ENCODE measurements at regions not wholly inside any gene's neighbourhood (a gene's known extent, or its start where the extent isn't known, plus 50 kb on each side); places are given as distances from the start of the nearest gene placed in this dataset.
A peak's percentile ranks its signal among the peaks of the same experiment; 100 is the strongest.

- no peak for DNase-seq (ENCODE audit: low read depth in 1 of 2, low spot score in 1 of 2)
- TF ChIP-seq REST (IDR thresholded peaks at IDR 0.05; ENCODE audit: insufficient replicate concordance, low read depth), result no peak
- TF ChIP-seq CTCF (IDR thresholded peaks at IDR 0.05; ENCODE audit: insufficient read depth, low read length), result no peak
- no peak for TF ChIP-seq POLR2AphosphoS5 (IDR thresholded peaks at IDR 0.05; ENCODE audit: low read depth)
- TF ChIP-seq SPI1 (IDR thresholded peaks at IDR 0.05; ENCODE audit: borderline replicate concordance, low read depth), result no peak
- no peak for TF ChIP-seq GABPA (IDR thresholded peaks at IDR 0.05; ENCODE audit: low read depth)
- no peak overlapping the region for H3K27ac ChIP-seq (replicated peaks)
- no peak overlapping the region for H3K4me3 ChIP-seq (replicated peaks; ENCODE audit: insufficient read depth, low read length)
- H3K27me3 ChIP-seq (ENCODE audit: insufficient read depth, poor library complexity, severe bottlenecking), result no peaks in the 10 kb centered on the region
Measured at GRCh38 chr10:69723653-69724052, 78.1 kb upstream of the COL13A1 start.

- no peak for TF ChIP-seq REST (IDR thresholded peaks at IDR 0.05; ENCODE audit: insufficient replicate concordance, low read depth)
- TF ChIP-seq SPI1 (IDR thresholded peaks at IDR 0.05; ENCODE audit: borderline replicate concordance, low read depth), result peak; percentile 39; the same call in 1 of the 2 replicates
- no peak overlapping the region for H3K4me3 ChIP-seq (replicated peaks; ENCODE audit: insufficient read depth, low read length)
- H3K27me3 ChIP-seq (ENCODE audit: insufficient read depth, poor library complexity, severe bottlenecking), result no peaks in the 10 kb centered on the region
- DNase-seq (ENCODE audit: low read depth in 1 of 2, low spot score in 1 of 2), result no peak
- no peak overlapping the region for H3K27ac ChIP-seq (replicated peaks)
Measured at GRCh38 chr10:69726850-69727249, 74.9 kb upstream of the COL13A1 start.

GRCh38 chr10:69728335-69728870 lies 73.3 kb upstream of the COL13A1 start:
- no peaks in the 10 kb centered on the region for H3K27me3 ChIP-seq (ENCODE audit: insufficient read depth, poor library complexity, severe bottlenecking)
- no peak overlapping the region for H3K4me3 ChIP-seq (replicated peaks; ENCODE audit: insufficient read depth, low read length)
- no peak overlapping the region for H3K27ac ChIP-seq (replicated peaks)
- TF ChIP-seq REST (IDR thresholded peaks at IDR 0.05; ENCODE audit: insufficient replicate concordance, low read depth), result no peak
- no peak for TF ChIP-seq POLR2AphosphoS5 (IDR thresholded peaks at IDR 0.05; ENCODE audit: low read depth)
- no peak for DNase-seq (ENCODE audit: low read depth in 1 of 2, low spot score in 1 of 2)

- Histone ChIP-seq H3K27ac (replicated peaks) (no peak overlapping the region), H3K27me3 (ENCODE audit: insufficient read depth, poor library complexity, severe bottlenecking) (no peaks in the 10 kb centered on the region), H3K4me3 (replicated peaks; ENCODE audit: insufficient read depth, low read length) (no peak overlapping the region)
- no peak for DNase-seq (ENCODE audit: low read depth in 1 of 2, low spot score in 1 of 2)
- TF ChIP-seq REST (IDR thresholded peaks at IDR 0.05; ENCODE audit: insufficient replicate concordance, low read depth) (no peak), POLR2AphosphoS5 (IDR thresholded peaks at IDR 0.05; ENCODE audit: low read depth) (no peak), CTCF (IDR thresholded peaks at IDR 0.05; ENCODE audit: insufficient read depth, low read length) (no peak), SPI1 (IDR thresholded peaks at IDR 0.05; ENCODE audit: borderline replicate concordance, low read depth) (no peak), GABPA (IDR thresholded peaks at IDR 0.05; ENCODE audit: low read depth) (no peak)
Measured at GRCh38 chr10:69729326-69730048, 72.2 kb upstream of the COL13A1 start.
